Aorta (tissue), 5 donors: ENCODE measurements at regions not wholly inside any gene's neighbourhood (a gene's known extent, or its start where the extent isn't known, plus 50 kb on each side); places are given as distances from the start of the nearest gene placed in this dataset.
A peak's percentile ranks its signal among the peaks of the same experiment; 100 is the strongest.
"Not testable (repeated sequence)": the region's sequence is repeated elsewhere in the genome, so short reads cannot be mapped to it uniquely, and the experiment has no call there.

Experiments
- ATAC-seq: fragments of 200-7000 bp; cut with Tn5 transposase; one replicate; pipeline ENCODE4 v1.9.1; 2022; ENCODE audit warnings: moderate library complexity; ENCODE audit not compliant: low FRiP score
- DNase-seq, 2 donors: peaks; one replicate each; pipeline ENCODE4 v3.0.0-alpha.2; 2020
- H3K27ac ChIP-seq, 2 donors: one replicate each; pipeline ENCODE4 v1.5.1; 2013; ENCODE audit warnings: low read length in 2 of 2, mild to moderate bottlenecking in 2 of 2, moderate library complexity in 2 of 2, control low read depth in 1 of 2, inconsistent platforms in 1 of 2, low read depth in 1 of 2
- H3K27me3 ChIP-seq, 2 donors: one replicate each; pipeline ENCODE4 v1.6.1; 2013; ENCODE audit warnings: control low read depth in 1 of 2, low read length in 1 of 2, mild to moderate bottlenecking in 1 of 2, moderate library complexity in 1 of 2; ENCODE audit not compliant: insufficient read depth in 2 of 2, control insufficient read depth in 1 of 2
- H3K36me3 ChIP-seq, 2 donors: one replicate each; pipeline ENCODE4 v1.6.1; 2013; ENCODE audit warnings: control low read depth in 1 of 2, low read length in 1 of 2, mild to moderate bottlenecking in 1 of 2; ENCODE audit not compliant: insufficient read depth in 2 of 2, control insufficient read depth in 1 of 2
- H3K4me1 ChIP-seq, 2 donors: one replicate each; pipeline ENCODE4 v1.6.1; 2013; ENCODE audit warnings: low read length in 2 of 2, control low read depth in 1 of 2, mild to moderate bottlenecking in 1 of 2, moderate library complexity in 1 of 2; ENCODE audit not compliant: insufficient read depth in 2 of 2, control insufficient read depth in 1 of 2
- H3K4me3 ChIP-seq, 2 donors: one replicate each; pipeline ENCODE4 v1.5.1; 2013; ENCODE audit warnings: low read length in 2 of 2, control low read depth in 1 of 2, mild to moderate bottlenecking in 1 of 2
- H3K9me3 ChIP-seq: one replicate; pipeline ENCODE4 v1.6.1; 2013; ENCODE audit warnings: mild to moderate bottlenecking, low read length; ENCODE audit not compliant: control insufficient read depth
- WGBS, 2 donors: extraction: QIAGEN DNeasy Blood & Tissue Kit; methylation state at CpG; one replicate each; pipeline ENCODE4 v1.1.7; 2013; 5-methylcytosine and 5-hydroxymethylcytosine counted together
- intact Hi-C, 2 donors: fragments of 100-400 bp; cut with DNase I; formaldehyde crosslinking; loops; one replicate each; pipeline versions ENCODE4 v1.14.2 to v1.15.0; 2022
- donor health status: healthy with polysubstance abuse.
- donor health status: Bipolar disorder and iron deficiency.
- donor health status: DM: no; HTN: no; CAD: no.
- donor health status: DM: no; HTN: no; CAD: no.
- donor health status: DM: yes; HTN: yes; CAD: no.

GRCh38 chr15:44817797-44818196 lies 81.5 kb downstream of the TRIM69 start:
- H3K4me1 ChIP-seq, intact Hi-C loops, H3K27me3 ChIP-seq, DNase-seq, H3K4me3 ChIP-seq, H3K27ac ChIP-seq, ATAC-seq, H3K9me3 ChIP-seq, H3K36me3 ChIP-seq: not testable (repeated sequence)
- WGBS, 2 donors: 70 to 80% methylated on average over 5 to 9 of the region's 9 CpGs

DNA sequence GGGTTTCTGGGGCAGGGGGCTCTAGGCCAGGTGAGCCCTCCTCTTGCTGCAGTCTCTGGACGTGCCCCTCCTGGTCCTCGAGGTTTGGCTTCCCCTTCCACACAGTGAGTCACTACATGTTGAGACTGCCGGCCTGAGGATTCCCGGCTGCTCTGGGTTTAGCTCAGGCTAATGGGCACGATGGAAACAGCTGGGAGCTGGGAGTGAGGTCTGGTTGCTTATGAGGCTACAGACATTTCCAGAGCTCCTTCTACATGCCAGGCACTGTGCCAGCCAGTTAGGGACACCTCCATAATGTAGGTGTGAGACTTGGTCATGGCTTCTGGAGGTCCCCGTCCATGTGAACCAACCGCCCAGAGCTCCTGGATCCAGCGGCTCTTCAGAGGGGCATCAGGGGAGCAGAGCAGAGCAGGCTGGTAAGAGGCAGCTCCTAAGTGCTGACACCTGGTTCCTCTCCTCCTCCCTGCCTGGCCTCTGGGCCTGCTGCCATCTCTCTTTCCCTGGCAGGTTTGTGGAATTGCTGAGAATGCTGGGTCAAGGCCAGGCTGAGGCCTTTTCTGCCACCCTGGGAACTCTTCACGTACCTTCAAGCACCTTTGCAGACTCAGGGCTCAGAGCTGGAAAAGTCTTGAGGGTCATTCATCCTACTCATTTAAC lies 83.1 kb downstream of the TRIM69 start:
- H3K4me3 ChIP-seq, H3K4me1 ChIP-seq, ATAC-seq, H3K36me3 ChIP-seq, intact Hi-C loops, H3K27me3 ChIP-seq, H3K9me3 ChIP-seq, DNase-seq, H3K27ac ChIP-seq: not testable (repeated sequence)
- 61 to 67% methylated on average over 8 to 9 of the region's 9 CpGs for WGBS, 2 donors

- DNase-seq, H3K4me1 ChIP-seq, H3K9me3 ChIP-seq, H3K27me3 ChIP-seq, ATAC-seq, H3K27ac ChIP-seq, H3K36me3 ChIP-seq, H3K4me3 ChIP-seq, intact Hi-C loops: not testable (repeated sequence)
- 66 to 68% methylated on average over 5 of the region's 5 CpGs for WGBS, 2 donors
Observed at GRCh38 chr15:44820535-44820934, 84.2 kb downstream of the TRIM69 start.

DNA sequence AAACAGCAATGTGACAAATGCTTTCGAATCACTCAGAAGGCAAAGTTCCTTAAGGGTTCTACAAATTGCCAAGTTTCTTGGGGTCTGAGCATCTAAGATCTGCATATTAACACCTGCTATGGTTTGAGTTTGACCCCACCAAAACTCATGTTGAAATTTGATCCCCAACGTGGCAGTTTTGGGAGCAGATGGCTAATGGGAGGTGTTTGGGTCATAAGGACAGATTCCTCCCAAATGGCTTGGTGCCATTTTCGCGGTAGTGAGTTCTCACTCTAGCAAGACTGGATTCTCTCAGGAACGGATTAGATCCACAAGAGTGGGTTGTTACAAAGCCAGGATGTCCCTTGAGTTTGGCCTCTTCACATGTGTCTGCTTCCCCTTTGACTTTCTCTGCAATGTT lies 84.6 kb downstream of the TRIM69 start:
- H3K27me3 ChIP-seq, ATAC-seq, DNase-seq, H3K27ac ChIP-seq, H3K4me1 ChIP-seq, intact Hi-C loops, H3K9me3 ChIP-seq, H3K4me3 ChIP-seq, H3K36me3 ChIP-seq: not testable (repeated sequence)
- 45 to 50% methylated on average over 5 of the region's 5 CpGs for WGBS, 2 donors

GRCh38 chr15:44824277-44825145 lies 88.2 kb downstream of the TRIM69 start:
- WGBS, 2 donors: 83 to 100% methylated on average over 1 of the region's 9 CpGs
- intact Hi-C loops: not testable (repeated sequence)

GRCh38 chr15:44826583-44826982 lies 90.3 kb downstream of the TRIM69 start:
- H3K4me3 ChIP-seq, H3K27me3 ChIP-seq, H3K36me3 ChIP-seq, H3K9me3 ChIP-seq, H3K4me1 ChIP-seq, intact Hi-C loops, H3K27ac ChIP-seq, DNase-seq, ATAC-seq: not testable (repeated sequence)
- 89 to 90% methylated on average over 1 of the region's 1 CpG for WGBS, 2 donors

More at GRCh38 chr15:44824277-44825145, 88.2 kb downstream of the TRIM69 start:
- not testable (repeated sequence) for H3K9me3 ChIP-seq, H3K27me3 ChIP-seq, ATAC-seq, DNase-seq, H3K4me3 ChIP-seq, H3K4me1 ChIP-seq, H3K36me3 ChIP-seq, H3K27ac ChIP-seq

DNA sequence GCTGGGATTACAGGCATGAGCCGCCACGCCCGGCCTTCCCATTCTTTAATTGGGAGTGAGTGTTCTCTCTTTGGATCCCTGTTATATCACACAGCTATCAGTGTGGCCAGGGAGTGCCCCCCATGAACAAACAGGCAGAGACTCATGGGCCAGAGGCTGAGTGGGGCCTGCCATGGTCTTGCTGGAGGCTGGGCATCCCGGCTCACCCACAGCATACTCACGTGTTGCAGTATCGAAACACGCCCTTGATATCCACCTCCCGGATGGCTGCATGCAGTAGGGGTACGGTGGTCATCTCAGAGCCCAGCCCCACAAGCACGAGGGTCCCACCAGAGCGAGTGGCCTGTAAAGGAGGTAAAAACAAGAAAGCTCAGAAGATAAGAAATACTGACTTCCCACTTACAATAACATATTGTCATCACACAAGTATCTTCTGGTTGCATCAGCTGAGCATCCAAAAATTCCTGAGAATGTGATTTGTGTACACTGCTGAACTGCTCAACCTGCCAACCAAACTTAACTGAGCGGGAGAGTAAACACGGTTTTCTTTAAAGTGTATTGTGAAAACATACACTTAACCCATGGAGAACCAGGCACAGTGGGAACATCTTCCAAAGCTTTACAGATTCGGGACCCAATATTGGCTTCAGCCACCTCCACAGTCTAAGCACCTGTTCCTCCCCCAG lies 92.0 kb downstream of the TRIM69 start:
- H3K4me1 ChIP-seq, H3K27me3 ChIP-seq, H3K4me3 ChIP-seq, H3K9me3 ChIP-seq, H3K36me3 ChIP-seq, intact Hi-C loops, H3K27ac ChIP-seq: not testable (repeated sequence)
- ATAC-seq (peak; percentile 49), DNase-seq (peak in 1 of 2 donors; percentile 75)
- WGBS, 2 donors: 88 to 89% methylated on average over 11 of the region's 14 CpGs

GRCh38 chr15:44829150-44829549 lies 92.8 kb downstream of the TRIM69 start:
- H3K4me1 ChIP-seq, H3K27me3 ChIP-seq, H3K36me3 ChIP-seq, ATAC-seq, DNase-seq, H3K4me3 ChIP-seq, intact Hi-C loops, H3K9me3 ChIP-seq, H3K27ac ChIP-seq: not testable (repeated sequence)
- WGBS, 2 donors: 93 to 96% methylated on average over 4 of the region's 4 CpGs
